Kidney (tissue), 13 donors: ENCODE measurements at regions not wholly inside any gene's neighbourhood (a gene's known extent, or its start where the extent isn't known, plus 50 kb on each side); places are given as distances from the start of the nearest gene placed in this dataset.

ENCODE experiments used
- DNase-seq, 5 donors: peaks; one replicate each; pipeline ENCODE4 v3.0.0-alpha.2; 2013 to 2020
- FAIRE-seq: peaks from 2 replicates; lab custom pipeline; 2012; peaks lifted over from hg19 to GRCh38; lab: Jason Lieb, UNC
- H3K27ac ChIP-seq, 2 donors: one replicate each; pipeline ENCODE4 v1.7.0; 2013; ENCODE audit warnings: low read depth in 2 of 2, low read length in 2 of 2, inconsistent platforms in 1 of 2
- H3K27me3 ChIP-seq: one replicate; pipeline ENCODE4 v1.7.1; 2013; ENCODE audit warnings: low read length, inconsistent platforms; ENCODE audit not compliant: control insufficient read depth, insufficient read depth
- H3K36me3 ChIP-seq, 3 donors: one replicate each; pipeline versions ENCODE4 v1.7.0 to v1.7.1; 2013; ENCODE audit warnings: low read length in 3 of 3, control low read depth in 1 of 3, inconsistent platforms in 1 of 3; ENCODE audit not compliant: insufficient read depth in 3 of 3, control insufficient read depth in 2 of 3
- H3K4me1 ChIP-seq, 3 donors: one replicate each; pipeline versions ENCODE4 v1.7.0 to v1.7.1; 2013; ENCODE audit warnings: low read length in 3 of 3, inconsistent platforms in 1 of 3, low read depth in 1 of 3; ENCODE audit not compliant: control insufficient read depth in 2 of 3, insufficient read depth in 2 of 3
- H3K4me3 ChIP-seq, 3 donors: one replicate each; pipeline versions ENCODE4 v1.7.0 to v1.8.1; 2013; ENCODE audit warnings: low read length in 3 of 3, control low read depth in 1 of 3, inconsistent platforms in 1 of 3
- H3K9ac ChIP-seq, 3 donors: one replicate each; pipeline versions ENCODE4 v1.7.0 to v1.7.1; 2013; ENCODE audit warnings: low read length in 3 of 3, control low read depth in 1 of 3, inconsistent platforms in 1 of 3
- H3K9me3 ChIP-seq, 3 donors: one replicate each; pipeline versions ENCODE4 v1.7.0 to v1.7.1; 2013; ENCODE audit warnings: low read length in 3 of 3, control low read depth in 1 of 3, inconsistent platforms in 1 of 3; ENCODE audit not compliant: control insufficient read depth in 2 of 3, insufficient read depth in 1 of 3
- CTCF ChIP-seq: IDR thresholded peaks from 3 replicates; pipeline ENCODE4 v1.5.1; 2012; ENCODE audit warnings: mild to moderate bottlenecking, moderate library complexity, borderline replicate concordance; ENCODE audit not compliant: insufficient read depth; ENCODE audit errors: extremely low read depth
- intact Hi-C: fragments of 100-400 bp; cut with DNase I; formaldehyde crosslinking; loops from one replicate; pipeline ENCODE4 v1.11.1; 2022
- donor health status: control.
- donor health status: control.
- donor health status: control.
- donor health status: control.
- donor health status: control.
- donor health status: DM: yes; HTN: yes; CAD: no.
- donor health status: Normal renal cell carcinoma (clear cell type).

DNA sequence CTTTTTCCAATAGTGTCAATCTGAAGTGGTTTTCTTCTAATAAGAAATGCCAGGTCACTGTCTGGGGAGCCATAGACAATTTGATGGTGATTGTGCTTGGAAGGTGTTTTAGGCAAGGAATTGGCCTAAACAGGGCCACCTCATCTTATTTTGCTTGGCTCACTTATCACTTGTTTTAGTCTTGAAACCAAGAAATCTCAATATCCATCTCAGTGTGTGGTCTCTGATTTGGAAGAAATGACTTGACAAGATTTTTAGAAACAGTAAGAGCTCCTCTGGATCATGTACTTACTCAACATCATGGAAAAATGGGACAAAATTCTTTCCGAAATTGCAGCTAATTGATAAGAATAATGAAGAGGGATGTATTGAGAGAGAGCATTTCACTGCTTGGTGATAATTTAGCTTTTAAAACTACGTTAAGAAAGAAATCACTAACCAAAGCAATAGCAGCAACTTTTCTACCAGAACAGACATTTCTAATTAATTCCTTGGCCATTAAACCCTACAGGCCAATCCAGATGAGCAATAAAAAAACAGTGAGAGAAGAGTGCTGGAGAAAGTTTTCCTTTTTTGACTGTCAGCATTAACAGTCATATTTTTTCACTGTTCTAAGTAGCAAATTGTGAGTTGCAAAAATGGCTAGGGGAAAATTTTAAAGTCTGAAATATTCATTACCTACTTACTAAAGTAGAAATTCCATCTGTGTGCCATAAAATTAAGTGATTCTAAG, 157.3 kb downstream of the AEBP2 start:
- Histone ChIP-seq H3K9ac (no peak overlapping the region), H3K27me3 (no peaks in the 10 kb centered on the region), H3K4me1 (no peaks in the 10 kb centered on the region), H3K4me3 (no peak overlapping the region), H3K36me3 (no peaks in the 10 kb centered on the region), H3K27ac (no peak overlapping the region), H3K9me3 (no peaks in the 10 kb centered on the region)
- FAIRE-seq (no peak), DNase-seq (peak in 1 of 5 donors; percentile 27)
- intact Hi-C loops: no loop called here
- no peak for TF ChIP-seq CTCF

DNA sequence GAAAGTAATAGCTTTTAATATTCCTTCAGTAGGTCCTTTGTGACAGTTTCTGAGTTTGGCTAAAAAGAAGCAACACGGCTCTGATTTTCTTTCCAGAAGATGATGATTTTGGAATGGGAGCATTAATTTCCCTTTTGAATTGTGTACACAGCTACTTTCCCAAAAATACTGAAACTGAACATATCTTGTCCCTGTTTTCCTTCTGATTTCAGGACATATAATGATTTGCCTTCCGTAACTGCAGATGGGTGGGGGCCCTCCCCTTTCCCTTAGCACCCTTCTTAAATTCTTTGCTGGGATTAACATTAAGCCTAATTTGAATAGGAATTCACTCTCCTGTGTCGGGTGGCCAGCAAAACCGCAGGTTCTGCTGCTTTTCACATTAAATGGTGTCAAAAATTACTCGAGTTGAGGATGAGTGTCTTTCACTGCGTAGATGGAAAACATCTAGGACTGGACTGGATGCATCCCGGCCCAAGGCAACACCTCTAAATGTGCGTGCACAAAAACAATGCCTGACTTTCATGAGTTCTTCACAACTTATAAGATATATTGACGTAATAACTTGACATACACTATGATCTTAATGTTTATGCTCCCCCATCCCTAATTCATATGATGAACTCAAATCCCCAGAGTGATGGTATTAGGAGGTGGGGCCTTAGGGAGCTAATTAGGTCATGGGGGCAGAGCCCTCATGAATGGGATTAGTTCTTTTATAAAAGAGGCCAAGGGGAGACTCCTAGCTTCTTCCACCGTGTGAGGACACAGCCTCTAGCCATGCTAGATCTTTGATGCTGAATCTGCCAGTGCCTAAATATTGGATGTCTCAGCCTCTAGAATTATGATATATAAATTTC, 158.1 kb downstream of the AEBP2 start:
- no peak for TF ChIP-seq CTCF
- no peaks in the 10 kb centered on the region for H3K27me3 ChIP-seq
- H3K27ac ChIP-seq: no peak overlapping the region
- no peaks in the 10 kb centered on the region for H3K36me3 ChIP-seq
- no peak overlapping the region for H3K9ac ChIP-seq
- FAIRE-seq: no peak
- no peaks in the 10 kb centered on the region for H3K9me3 ChIP-seq
- intact Hi-C loops: no loop called here
- H3K4me3 ChIP-seq: no peak overlapping the region
- no peaks in the 10 kb centered on the region for H3K4me1 ChIP-seq
- DNase-seq: no peak

DNA sequence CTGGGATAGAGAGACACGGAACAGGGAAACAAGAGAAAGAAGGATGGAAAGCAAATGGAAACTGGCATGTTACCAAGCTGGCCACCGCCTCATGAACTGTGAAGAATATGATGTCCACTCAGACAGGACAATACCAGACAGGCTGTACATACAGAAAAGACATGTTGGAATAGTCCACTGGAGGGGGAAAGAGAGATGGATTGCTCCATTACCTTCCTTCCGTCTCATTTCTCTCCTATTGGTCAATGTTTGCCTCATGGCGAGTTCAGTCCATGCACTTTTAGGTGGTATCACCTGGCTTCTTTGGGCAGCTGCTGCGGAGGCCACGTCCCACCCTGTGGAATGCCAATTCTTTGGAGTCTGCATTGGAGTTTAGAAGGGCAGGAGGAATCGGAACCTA, 166.4 kb downstream of the AEBP2 start:
- intact Hi-C loops: no loop called here
- no peak for TF ChIP-seq CTCF
- Histone ChIP-seq H3K4me3 (no peak overlapping the region), H3K9ac (no peak overlapping the region), H3K27ac (no peak overlapping the region), H3K9me3 (no peaks in the 10 kb centered on the region), H3K4me1 (no peaks in the 10 kb centered on the region), H3K27me3 (no peaks in the 10 kb centered on the region), H3K36me3 (no peaks in the 10 kb centered on the region)
- no peak for DNase-seq
- no peak for FAIRE-seq
